GM12864 (cell line): ENCODE measurements at regions not wholly inside any gene's neighbourhood (a gene's known extent, or its start where the extent isn't known, plus 50 kb on each side); places are given as distances from the start of the nearest gene placed in this dataset.

Source experiments
- DNase-seq: peaks from one replicate; pipeline ENCODE4 v3.0.0-alpha.2; 2011; ENCODE audit warnings: low read depth
- H3K4me3 ChIP-seq: 2 replicates; pipeline ENCODE4 v1.5.1; 2011; ENCODE audit warnings: mild to moderate bottlenecking, low read depth, low read length, control low read depth
- TF ChIP-seq, protein P1 (sequence below): IDR thresholded peaks from 2 replicates; pipeline ENCODE4 v1.5.1; 2011; ENCODE audit warnings: low read depth, mild to moderate bottlenecking, moderate library complexity, low read length, control low read depth, inconsistent platforms; ENCODE audit errors: missing control alignments

DNA sequence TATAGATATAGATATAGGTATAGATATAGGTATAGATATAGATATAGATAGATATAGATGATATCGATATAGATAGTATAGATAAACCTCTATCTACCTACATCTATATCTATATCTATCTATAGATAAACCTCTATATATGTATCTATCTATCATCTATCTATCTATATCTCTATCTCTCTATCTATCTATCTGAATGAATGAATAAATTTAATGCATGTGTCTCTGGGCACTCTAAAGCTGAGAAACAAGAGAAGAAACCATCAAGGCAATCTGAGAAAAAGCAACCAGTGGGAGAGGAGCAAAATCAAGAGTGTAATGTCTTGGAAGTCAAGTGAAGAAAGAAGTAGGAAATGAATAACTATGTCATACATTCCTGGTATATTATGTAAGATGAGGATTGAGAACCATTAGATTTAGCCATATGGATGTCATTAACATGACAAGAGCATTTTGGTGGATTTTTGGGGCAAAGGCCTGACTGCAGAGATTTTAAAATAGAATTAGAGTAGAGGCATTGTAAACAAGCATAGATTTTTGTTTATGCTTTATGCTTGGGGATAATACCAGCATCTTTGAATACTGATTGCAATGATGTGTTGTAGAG, 1262.7 kb upstream of the MIR17HG start:
- DNase-seq = no peak
- TF ChIP-seq, protein P1, sequence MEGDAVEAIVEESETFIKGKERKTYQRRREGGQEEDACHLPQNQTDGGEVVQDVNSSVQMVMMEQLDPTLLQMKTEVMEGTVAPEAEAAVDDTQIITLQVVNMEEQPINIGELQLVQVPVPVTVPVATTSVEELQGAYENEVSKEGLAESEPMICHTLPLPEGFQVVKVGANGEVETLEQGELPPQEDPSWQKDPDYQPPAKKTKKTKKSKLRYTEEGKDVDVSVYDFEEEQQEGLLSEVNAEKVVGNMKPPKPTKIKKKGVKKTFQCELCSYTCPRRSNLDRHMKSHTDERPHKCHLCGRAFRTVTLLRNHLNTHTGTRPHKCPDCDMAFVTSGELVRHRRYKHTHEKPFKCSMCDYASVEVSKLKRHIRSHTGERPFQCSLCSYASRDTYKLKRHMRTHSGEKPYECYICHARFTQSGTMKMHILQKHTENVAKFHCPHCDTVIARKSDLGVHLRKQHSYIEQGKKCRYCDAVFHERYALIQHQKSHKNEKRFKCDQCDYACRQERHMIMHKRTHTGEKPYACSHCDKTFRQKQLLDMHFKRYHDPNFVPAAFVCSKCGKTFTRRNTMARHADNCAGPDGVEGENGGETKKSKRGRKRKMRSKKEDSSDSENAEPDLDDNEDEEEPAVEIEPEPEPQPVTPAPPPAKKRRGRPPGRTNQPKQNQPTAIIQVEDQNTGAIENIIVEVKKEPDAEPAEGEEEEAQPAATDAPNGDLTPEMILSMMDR = no peak
- H3K4me3 ChIP-seq = no peak overlapping the region

DNA sequence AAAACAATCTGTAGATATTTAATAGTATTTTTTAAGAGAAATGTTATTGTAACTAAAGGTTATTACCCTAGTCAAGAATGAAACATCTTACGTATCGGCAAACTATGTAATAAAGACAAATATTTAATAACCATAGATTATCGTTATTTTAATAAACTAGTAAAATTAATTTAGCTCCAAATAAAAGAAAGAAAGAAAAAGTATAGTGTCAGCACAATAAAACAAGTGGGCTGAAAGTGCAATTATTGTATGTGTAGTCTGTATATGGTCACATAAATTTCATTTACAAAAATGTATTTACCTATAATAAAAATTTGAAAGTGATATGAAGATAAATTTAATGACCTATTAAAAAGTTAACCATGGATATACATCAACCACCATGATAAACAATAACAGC, 1258.4 kb upstream of the MIR17HG start:
- DNase-seq = no peak
- TF ChIP-seq, protein P1 = no peak
- no peak overlapping the region for H3K4me3 ChIP-seq

DNA sequence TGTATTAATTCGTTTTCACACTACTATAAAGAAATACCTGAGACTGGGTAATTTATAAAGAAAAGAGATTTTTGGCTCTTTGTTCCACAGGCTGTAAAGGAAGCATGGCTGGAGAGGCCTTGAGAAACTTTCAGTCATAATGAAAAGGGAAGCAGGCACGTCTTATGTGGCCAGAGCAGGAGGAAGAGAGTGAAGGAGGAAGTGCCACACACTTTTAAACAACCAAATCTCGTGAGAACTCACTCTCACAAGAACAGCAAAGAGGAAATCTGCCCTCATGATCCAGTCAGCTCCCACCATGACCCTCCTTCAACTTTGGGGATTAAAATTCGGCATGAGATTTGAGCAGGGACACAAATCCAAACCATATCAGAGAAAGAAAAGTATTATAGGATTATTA, 1255.9 kb upstream of the MIR17HG start:
- H3K4me3 ChIP-seq = no peak overlapping the region
- TF ChIP-seq, protein P1 = no peak
- DNase-seq = no peak

DNA sequence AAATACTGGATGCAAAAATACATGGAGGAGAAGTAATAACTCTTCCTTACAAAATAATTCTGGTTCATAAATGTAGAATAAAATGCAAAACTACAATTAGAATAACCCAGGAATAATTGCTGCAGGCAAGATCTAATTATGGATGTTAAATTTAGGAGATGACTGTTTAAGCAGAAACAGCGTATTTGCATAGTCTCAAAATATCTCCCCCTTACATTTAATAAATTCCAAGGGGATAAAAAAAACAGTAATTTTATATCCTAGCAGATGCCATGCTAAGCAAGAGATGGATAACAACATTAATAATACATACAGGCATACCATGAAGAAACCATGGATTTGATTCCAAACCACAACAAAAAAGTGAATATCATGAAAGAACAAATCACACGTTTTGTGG, 1253.1 kb upstream of the MIR17HG start:
- no peak overlapping the region for H3K4me3 ChIP-seq
- no peak for DNase-seq
- TF ChIP-seq, protein P1 = no peak

DNA sequence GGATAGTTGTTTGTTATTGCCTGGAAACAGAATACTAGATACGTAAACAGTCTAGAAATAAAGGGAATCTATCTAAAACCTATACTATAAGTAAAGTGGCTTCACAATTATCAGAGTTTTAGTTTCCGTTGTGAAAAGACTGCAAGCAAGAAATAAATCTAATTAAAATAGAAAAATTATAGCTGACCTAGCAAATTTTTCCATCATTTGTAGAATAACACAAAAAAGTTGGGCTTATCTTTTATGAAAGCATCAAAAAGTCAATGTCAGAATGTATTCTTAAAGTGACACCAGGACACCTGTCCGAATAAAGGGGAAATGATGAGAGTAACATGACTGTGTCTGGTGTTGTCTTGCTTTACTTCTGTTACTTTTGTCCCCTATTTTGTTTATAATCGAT, 1248.9 kb upstream of the MIR17HG start:
- DNase-seq = no peak
- TF ChIP-seq, protein P1 = no peak

DNA sequence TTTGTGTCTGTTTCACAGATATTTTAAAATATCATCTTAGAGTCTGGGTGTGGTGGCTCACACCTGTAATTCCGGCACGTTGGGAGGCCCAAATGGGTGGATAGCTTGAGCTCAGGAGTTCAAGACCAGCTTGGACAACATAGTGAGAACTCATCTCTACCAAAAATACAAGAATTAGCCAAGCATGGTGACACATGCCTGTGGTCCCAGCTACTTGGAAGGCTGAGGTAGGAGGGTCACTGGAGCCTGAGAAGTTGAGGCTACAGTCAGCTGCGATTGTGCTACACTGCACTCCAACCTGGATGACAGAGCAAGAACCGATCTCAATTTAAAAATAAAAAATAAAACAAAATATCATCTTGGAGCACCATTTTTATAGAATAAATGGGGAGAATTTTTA, 1247.6 kb upstream of the MIR17HG start:
- TF ChIP-seq, protein P1 = no peak
- H3K4me3 ChIP-seq = no peak overlapping the region
- DNase-seq = no peak

More for the DNA sequence above, 1248.9 kb upstream of the MIR17HG start:
- H3K4me3 ChIP-seq = no peak overlapping the region

DNA sequence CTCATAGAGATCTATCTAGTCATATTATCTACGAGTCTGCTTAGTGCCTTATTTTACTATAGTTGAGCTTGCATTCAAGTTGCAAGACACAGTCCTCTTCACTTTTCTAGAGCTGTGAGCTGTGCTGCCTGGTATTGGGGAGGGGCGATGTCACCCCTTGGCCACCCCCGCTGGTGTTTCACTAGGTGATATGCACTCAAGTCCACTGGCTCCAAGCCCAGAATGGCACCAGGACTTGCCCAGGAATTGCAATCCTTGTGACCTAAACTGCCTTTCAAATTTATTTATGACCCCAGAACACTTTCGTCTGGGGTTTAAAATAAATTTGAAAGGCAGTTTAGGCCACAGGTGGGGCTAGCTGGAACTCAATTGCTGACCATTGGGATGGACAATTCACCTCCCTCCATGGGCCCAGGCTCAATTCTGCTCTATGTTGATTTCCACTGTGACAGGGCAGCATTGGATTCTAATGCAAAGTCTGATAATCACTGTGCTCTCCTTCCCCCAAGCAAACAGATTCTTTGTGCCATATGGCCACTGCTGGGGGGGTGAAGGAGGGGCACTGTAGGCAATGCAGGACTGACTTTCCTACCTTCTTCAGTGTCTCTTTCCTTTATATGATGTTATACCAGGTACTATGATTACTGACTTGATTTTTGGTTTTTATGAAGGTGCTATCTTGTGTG, 1244.2 kb upstream of the MIR17HG start:
- no peak overlapping the region for H3K4me3 ChIP-seq
- TF ChIP-seq, protein P1 = no peak
- DNase-seq = no peak
